Sigmoid colon (tissue), 6 donors: ENCODE measurements at regions not wholly inside any gene's neighbourhood (a gene's known extent, or its start where the extent isn't known, plus 50 kb on each side); places are given as distances from the start of the nearest gene placed in this dataset.

ENCODE experiments used
- DNase-seq: peaks from one replicate; pipeline ENCODE4 v3.0.0-alpha.2; 2019
- H3K27ac ChIP-seq, 4 donors: fragments of 200-600 bp; sonication (generic); one replicate each; pipeline ENCODE4 v1.5.1; 2016 to 2019; ENCODE audit warnings: mild to moderate bottlenecking in 1 of 4
- H3K27me3 ChIP-seq, 3 donors: fragments of 200-600 bp; sonication (generic); one replicate each; pipeline ENCODE4 v1.5.1; 2019; ENCODE audit warnings: mild to moderate bottlenecking in 1 of 3
- H3K36me3 ChIP-seq, 4 donors: fragments of 200-600 bp; sonication (generic); one replicate each; pipeline ENCODE4 v1.5.1; 2016 to 2019
- H3K4me1 ChIP-seq, 4 donors: fragments of 200-600 bp; sonication (generic); one replicate each; pipeline ENCODE4 v1.5.1; 2017 to 2019
- H3K4me3 ChIP-seq, 4 donors: fragments of 200-600 bp; sonication (generic); one replicate each; pipeline ENCODE4 v1.5.1; 2017 to 2019; ENCODE audit warnings: mild to moderate bottlenecking in 2 of 4, moderate library complexity in 1 of 4
- H3K9me3 ChIP-seq, 4 donors: fragments of 200-600 bp in 3 of 4; sonication (generic) in 3 of 4; one replicate each; pipeline versions ENCODE4 v1.5.1 to v1.6.1; 2013 to 2019
- CTCF ChIP-seq, 4 experiments: fragments of 450-650 bp in 3 of 4; fragments of 200-600 bp in 1 of 4; IDR thresholded peaks; one replicate each; pipeline ENCODE4 v1.5.1; 2016 to 2019; ENCODE audit warnings: antibody characterized with exemption in 4 of 4, mild to moderate bottlenecking in 3 of 4, moderate library complexity in 2 of 4
- EP300 ChIP-seq, 4 donors: sonication (generic); formaldehyde crosslinking; IDR thresholded peaks; one replicate each; pipeline ENCODE4 v1.6.1; 2017; ENCODE audit warnings: antibody characterized with exemption in 4 of 4
- POLR2A ChIP-seq, 2 donors: fragments of 450-650 bp; IDR thresholded peaks; one replicate each; pipeline ENCODE4 v1.6.1; 2016; ENCODE audit warnings: antibody characterized with exemption in 2 of 2, mild to moderate bottlenecking in 2 of 2, moderate library complexity in 2 of 2
- POLR2AphosphoS5 ChIP-seq, 4 donors: sonication (generic); formaldehyde crosslinking; IDR thresholded peaks; one replicate each; pipeline ENCODE4 v1.6.1; 2017; ENCODE audit warnings: antibody characterized with exemption in 4 of 4
- whole genome bisulfite sequencing, 2 donors: extraction: QIAGEN DNeasy Blood & Tissue Kit; methylation state at CpG; one replicate each; pipeline ENCODE4 v1.1.7; 2013; 5-methylcytosine and 5-hydroxymethylcytosine counted together
- intact Hi-C: fragments of 100-400 bp; cut with DNase I; formaldehyde crosslinking; loops from one replicate; pipeline ENCODE4 v1.15.1; 2023
- donor health status: healthy with polysubstance abuse.
- donor health status: healthy.

GRCh38 chr18:29062921-29063320 is 886.0 kb upstream of the CDH2 start:
- Histone ChIP-seq H3K4me3 (no peak overlapping the region), H3K27ac (no peak overlapping the region), H3K27me3 (no peaks in the 10 kb centered on the region), H3K4me1 (no peaks in the 10 kb centered on the region), H3K36me3 (no peaks in the 10 kb centered on the region), H3K9me3 (no peaks in the 10 kb centered on the region)
- no peak for DNase-seq
- intact Hi-C loops: no loop called here
- TF ChIP-seq POLR2AphosphoS5 (IDR thresholded peaks at IDR 0.05) (no peak), EP300 (IDR thresholded peaks at IDR 0.05) (no peak), CTCF (IDR thresholded peaks at IDR 0.05) (no peak), POLR2A (IDR thresholded peaks at IDR 0.05) (no peak)

GRCh38 chr18:29060349-29060748 is 883.4 kb upstream of the CDH2 start:
- 60 to 64% methylated on average over 1 of the region's 1 CpG for WGBS, 2 donors
- Histone ChIP-seq H3K27me3 (no peaks in the 10 kb centered on the region), H3K4me1 (no peaks in the 10 kb centered on the region), H3K36me3 (no peaks in the 10 kb centered on the region), H3K4me3 (no peak overlapping the region), H3K9me3 (no peaks in the 10 kb centered on the region), H3K27ac (no peak overlapping the region)
- no peak for DNase-seq
- intact Hi-C loops: no loop called here
- TF ChIP-seq EP300 (IDR thresholded peaks at IDR 0.05) (no peak), CTCF (IDR thresholded peaks at IDR 0.05) (no peak), POLR2A (IDR thresholded peaks at IDR 0.05) (no peak), POLR2AphosphoS5 (IDR thresholded peaks at IDR 0.05) (no peak)

GRCh38 chr18:29057703-29058102 is 880.8 kb upstream of the CDH2 start:
- intact Hi-C loops: no loop called here
- Histone ChIP-seq H3K4me1 (no peaks in the 10 kb centered on the region), H3K9me3 (no peaks in the 10 kb centered on the region), H3K4me3 (no peak overlapping the region), H3K27ac (no peak overlapping the region), H3K27me3 (no peaks in the 10 kb centered on the region), H3K36me3 (no peaks in the 10 kb centered on the region)
- DNase-seq: no peak
- TF ChIP-seq EP300 (IDR thresholded peaks at IDR 0.05) (no peak), POLR2A (IDR thresholded peaks at IDR 0.05) (no peak), CTCF (IDR thresholded peaks at IDR 0.05) (no peak), POLR2AphosphoS5 (IDR thresholded peaks at IDR 0.05) (no peak)

GRCh38 chr18:29056800-29057199 is 879.9 kb upstream of the CDH2 start:
- no peaks in the 10 kb centered on the region for H3K36me3 ChIP-seq
- TF ChIP-seq CTCF (IDR thresholded peaks at IDR 0.05) (no peak), EP300 (IDR thresholded peaks at IDR 0.05) (no peak), POLR2A (IDR thresholded peaks at IDR 0.05) (no peak), POLR2AphosphoS5 (IDR thresholded peaks at IDR 0.05) (no peak)
- H3K27me3 ChIP-seq: no peaks in the 10 kb centered on the region
- H3K4me3 ChIP-seq: no peak overlapping the region
- H3K9me3 ChIP-seq: peaks cover 0 to 1% (median 0%) of the 10 kb centered on the region in 4 donors
- intact Hi-C loops: no loop called here
- H3K27ac ChIP-seq: no peak overlapping the region
- no peaks in the 10 kb centered on the region for H3K4me1 ChIP-seq
- 57 to 79% methylated on average over 2 of the region's 2 CpGs for WGBS, 2 donors
- no peak for DNase-seq

- intact Hi-C loops: no loop called here
- Histone ChIP-seq H3K4me1 (no peaks in the 10 kb centered on the region), H3K36me3 (no peaks in the 10 kb centered on the region), H3K27me3 (no peaks in the 10 kb centered on the region), H3K4me3 (no peak overlapping the region), H3K27ac (no peak overlapping the region), H3K9me3 (no peaks in the 10 kb centered on the region)
- DNase-seq: no peak
- 88% methylated on average over 1 of the region's 1 CpG for WGBS, 2 donors
- TF ChIP-seq POLR2AphosphoS5 (IDR thresholded peaks at IDR 0.05): no peak
- TF ChIP-seq POLR2A (IDR thresholded peaks at IDR 0.05): no peak
- TF ChIP-seq EP300 (IDR thresholded peaks at IDR 0.05): no peak
- TF ChIP-seq CTCF (IDR thresholded peaks at IDR 0.05): no peak
Measured at GRCh38 chr18:29041976-29042375, 865.0 kb upstream of the CDH2 start.
